BJ (cell line): ENCODE measurements at regions not wholly inside any gene's neighbourhood (a gene's known extent, or its start where the extent isn't known, plus 50 kb on each side); places are given as distances from the start of the nearest gene placed in this dataset.
A peak's percentile ranks its signal among the peaks of the same experiment; 100 is the strongest.

ENCODE experiments used
- CTCF ChIA-PET: fragments of 350-600 bp; formaldehyde crosslinking; extraction: SDS; loops from one replicate; lab custom pipeline; 2021; ENCODE audit warnings: antibody characterized with exemption, inconsistent platforms; lab: Yijun Ruan, JAX
- POLR2A ChIA-PET: fragments of 300-600 bp; sonication (Branson Sonifier 250); formaldehyde crosslinking; extraction: SDS; loops from one replicate; lab custom pipeline; 2021; ENCODE audit warnings: antibody characterized with exemption; lab: Charles Lee
- DNase-seq: peaks from one replicate; pipeline ENCODE4 v3.0.0-alpha.2; 2011; ENCODE audit warnings: low read depth
- H3K27me3 ChIP-seq: 2 replicates; pipeline ENCODE4 v1.6.0; 2011; ENCODE audit warnings: low read length; ENCODE audit not compliant: control insufficient read depth, insufficient read depth
- H3K36me3 ChIP-seq: 2 replicates; pipeline ENCODE4 v1.5.1; 2011; ENCODE audit warnings: low read length; ENCODE audit not compliant: control insufficient read depth, insufficient read depth
- H3K4me3 ChIP-seq: 2 replicates; pipeline ENCODE4 v1.5.1; 2011; ENCODE audit warnings: low read depth, mild to moderate bottlenecking, control low read depth, low read length
- TF ChIP-seq, protein P1 (sequence below): IDR thresholded peaks from 2 replicates; pipeline ENCODE4 v1.5.1; 2011; ENCODE audit warnings: low read depth, mild to moderate bottlenecking, control low read depth, inconsistent platforms, low read length, moderate library complexity; ENCODE audit not compliant: insufficient read depth

DNA sequence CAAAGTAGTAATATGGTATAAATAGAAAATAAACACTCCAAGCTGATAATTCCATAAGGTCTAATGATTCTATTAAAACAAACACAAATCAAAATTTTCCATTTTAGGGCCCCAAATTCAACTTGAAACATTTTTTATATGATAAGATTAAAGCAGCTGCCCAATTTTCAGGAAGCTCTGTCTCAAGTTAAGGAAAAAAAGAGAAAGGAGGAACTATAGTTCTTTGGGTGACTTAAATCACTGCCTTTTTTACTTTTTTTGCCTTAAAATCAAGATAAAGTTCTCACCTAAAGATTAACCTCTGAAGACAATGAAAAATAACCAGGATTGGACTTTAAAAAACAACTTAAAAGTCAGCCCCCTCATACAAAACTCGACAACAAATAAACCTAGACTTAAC, 76.0 kb upstream of the IFNE start:
- DNase-seq, result no peak
- POLR2A ChIA-PET, result no interaction called here
- CTCF ChIA-PET, result interaction anchor here (0.7 to 1.4 kb wide), 3 partner anchors 22 to 85 kb away, joined by 3 to 4 read pairs (median 3); no protein-coding TSS in a partner anchor
- Histone ChIP-seq H3K27me3 (no peaks in the 10 kb centered on the region), H3K4me3 (peak overlapping the region; percentile 89), H3K36me3 (no peaks in the 10 kb centered on the region)
- TF ChIP-seq, protein P1, sequence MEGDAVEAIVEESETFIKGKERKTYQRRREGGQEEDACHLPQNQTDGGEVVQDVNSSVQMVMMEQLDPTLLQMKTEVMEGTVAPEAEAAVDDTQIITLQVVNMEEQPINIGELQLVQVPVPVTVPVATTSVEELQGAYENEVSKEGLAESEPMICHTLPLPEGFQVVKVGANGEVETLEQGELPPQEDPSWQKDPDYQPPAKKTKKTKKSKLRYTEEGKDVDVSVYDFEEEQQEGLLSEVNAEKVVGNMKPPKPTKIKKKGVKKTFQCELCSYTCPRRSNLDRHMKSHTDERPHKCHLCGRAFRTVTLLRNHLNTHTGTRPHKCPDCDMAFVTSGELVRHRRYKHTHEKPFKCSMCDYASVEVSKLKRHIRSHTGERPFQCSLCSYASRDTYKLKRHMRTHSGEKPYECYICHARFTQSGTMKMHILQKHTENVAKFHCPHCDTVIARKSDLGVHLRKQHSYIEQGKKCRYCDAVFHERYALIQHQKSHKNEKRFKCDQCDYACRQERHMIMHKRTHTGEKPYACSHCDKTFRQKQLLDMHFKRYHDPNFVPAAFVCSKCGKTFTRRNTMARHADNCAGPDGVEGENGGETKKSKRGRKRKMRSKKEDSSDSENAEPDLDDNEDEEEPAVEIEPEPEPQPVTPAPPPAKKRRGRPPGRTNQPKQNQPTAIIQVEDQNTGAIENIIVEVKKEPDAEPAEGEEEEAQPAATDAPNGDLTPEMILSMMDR, result no peak

DNA sequence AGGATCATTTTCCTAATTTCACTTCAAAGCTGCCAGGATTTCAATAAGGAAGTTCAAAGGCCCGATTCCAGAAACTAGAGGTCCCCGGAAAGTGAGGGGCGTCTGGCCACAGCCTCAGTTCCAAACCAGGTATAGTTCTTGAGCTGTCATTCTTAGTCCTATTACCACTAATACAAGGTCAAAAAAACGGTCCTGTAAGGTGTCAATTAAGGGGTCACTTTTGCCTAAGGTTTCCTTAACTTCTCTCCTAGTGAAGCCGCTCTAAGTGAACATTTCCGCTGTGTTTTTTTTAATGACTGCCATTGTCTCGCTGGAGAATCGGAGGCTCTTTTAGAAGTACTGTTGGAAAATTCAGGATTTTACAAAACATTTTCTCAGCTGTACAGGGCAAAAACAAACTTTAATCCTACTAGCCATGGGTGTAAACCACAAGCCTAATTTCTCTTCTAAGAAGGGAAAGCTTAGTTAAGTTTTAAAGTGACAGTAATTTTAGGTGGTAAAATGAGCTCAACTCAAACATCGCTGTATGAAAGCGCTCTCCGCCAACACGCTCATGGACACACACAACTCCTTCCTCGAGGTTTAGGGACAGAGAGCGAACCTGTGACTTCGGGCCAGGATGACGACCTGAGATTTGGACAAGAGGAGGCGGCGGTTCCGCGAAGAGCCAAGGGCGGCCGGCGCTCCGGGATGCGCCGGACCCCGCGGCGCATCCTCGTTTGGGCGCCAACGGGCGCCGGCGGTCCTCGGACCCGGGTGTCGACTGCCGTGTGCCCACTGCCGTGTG, 76.7 kb upstream of the IFNE start:
- TF ChIP-seq, protein P1, result no peak
- no peak for DNase-seq
- no peaks in the 10 kb centered on the region for H3K36me3 ChIP-seq
- ChIA-PET POLR2A (interaction anchor here (0.5 kb wide), 1 partner anchor 125 kb away, joined by 5 read pairs; no protein-coding TSS in a partner anchor), CTCF (interaction anchor here (0.7 to 1.6 kb wide), 8 partner anchors 14 to 230 kb away, joined by 3 to 11 read pairs (median 4); no protein-coding TSS in a partner anchor)
- H3K27me3 ChIP-seq, result no peaks in the 10 kb centered on the region
- H3K4me3 ChIP-seq, result peak overlapping the region; percentile 89

DNA sequence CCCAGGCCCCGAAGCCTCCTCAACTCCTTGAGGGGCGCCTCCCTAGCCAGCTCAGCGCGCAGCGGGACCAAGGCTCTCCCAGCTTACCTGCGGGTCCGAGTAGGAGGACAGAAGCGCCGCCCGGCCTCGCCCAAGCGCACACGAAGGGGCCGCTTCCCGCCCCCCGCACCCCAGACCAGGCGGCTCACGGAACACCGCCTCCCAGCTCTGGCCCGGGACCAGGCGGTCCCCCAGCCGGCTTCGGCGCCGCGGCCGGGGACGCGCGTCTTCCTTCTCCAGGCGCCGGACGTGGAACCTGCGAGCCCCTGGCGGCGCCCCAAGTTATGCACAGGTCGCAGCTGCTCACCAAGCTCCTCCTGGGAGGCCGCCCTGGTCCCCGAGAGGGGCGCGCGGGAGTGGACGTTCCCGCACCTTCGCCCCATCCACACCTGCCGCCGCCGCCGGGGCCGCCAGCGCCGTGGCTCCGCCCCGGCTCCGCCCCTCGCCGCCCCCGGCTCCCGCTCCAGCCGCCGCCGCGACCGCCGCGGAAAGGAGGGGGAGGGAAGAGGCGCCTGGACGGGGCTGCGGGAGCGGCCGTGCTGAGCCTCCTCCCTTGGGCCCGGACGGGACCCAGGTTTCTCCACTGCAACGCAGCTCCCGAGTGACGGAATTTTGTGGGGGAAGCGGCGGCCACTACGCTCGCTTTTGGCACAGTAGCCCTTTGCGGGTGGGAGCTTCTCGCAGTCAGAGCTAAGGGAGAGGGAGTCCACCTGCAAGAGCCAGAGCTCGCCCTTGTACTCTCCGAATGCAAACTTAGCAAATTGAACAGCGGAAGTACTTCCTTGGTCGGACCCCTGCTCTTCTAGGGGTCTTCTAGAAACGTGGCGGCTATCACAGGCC, 77.5 kb upstream of the IFNE start:
- POLR2A ChIA-PET, result interaction anchor here (0.6 to 0.8 kb wide), 2 partner anchors 178 to 218 kb away, joined by 6 to 11 read pairs; no protein-coding TSS in a partner anchor
- DNase-seq, result no peak
- Histone ChIP-seq H3K27me3 (no peaks in the 10 kb centered on the region), H3K36me3 (no peaks in the 10 kb centered on the region), H3K4me3 (peak overlapping the region; percentile 89)
- CTCF ChIA-PET, result interaction anchor here (0.8 to 1.6 kb wide), 8 partner anchors 13 to 229 kb away, joined by 3 to 11 read pairs (median 4); no protein-coding TSS in a partner anchor
- TF ChIP-seq, protein P1, result no peak

DNA sequence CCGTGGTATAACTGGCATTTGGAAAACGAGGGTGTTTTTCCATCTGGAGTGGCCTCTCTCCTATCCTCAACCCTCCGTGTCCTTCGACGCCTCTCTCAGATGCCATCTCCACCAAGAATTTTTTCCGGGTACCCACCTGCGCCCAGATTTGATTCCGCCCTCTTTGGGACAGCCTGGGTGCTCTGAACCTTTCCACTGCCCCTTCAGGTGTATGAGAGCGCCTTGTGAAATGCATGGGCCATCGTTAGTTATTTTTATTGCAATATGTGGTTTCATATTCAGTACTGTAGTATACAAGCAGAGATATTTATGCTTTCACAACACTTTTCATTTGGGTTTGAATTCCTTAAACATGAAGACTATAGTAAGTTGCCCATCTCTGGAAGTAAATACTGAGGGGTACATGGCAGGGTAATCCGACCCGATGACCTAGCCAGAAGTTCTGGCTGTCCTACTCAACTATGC, 78.2 kb upstream of the IFNE start:
- TF ChIP-seq, protein P1, result no peak
- no peaks in the 10 kb centered on the region for H3K27me3 ChIP-seq
- POLR2A ChIA-PET, result no interaction called here
- no peak for DNase-seq
- no peaks in the 10 kb centered on the region for H3K36me3 ChIP-seq
- CTCF ChIA-PET, result interaction anchor here (0.8 to 3.3 kb wide), 3 partner anchors 12 to 228 kb away, joined by 4 to 14 read pairs (median 7); no protein-coding TSS in a partner anchor
- H3K4me3 ChIP-seq, result peak overlapping the region; percentile 89

DNA sequence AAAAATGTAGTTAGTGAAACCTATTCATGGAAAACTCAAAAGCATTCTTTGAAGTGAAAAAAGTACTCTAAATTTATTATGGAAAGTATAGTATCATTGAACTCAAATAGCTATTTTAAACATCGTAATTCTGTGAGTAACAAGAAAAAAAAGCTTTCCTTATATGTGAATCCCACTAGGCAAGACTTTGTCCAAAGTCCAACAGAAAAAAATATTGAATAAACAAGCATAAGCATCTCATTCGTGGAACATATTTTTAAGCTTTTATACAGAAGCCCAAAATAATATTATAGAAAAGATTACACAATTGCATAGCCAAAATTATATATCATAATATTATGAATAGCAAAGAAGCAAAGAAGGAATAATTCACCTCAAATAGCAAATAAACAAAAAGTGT, 79.4 kb upstream of the IFNE start:
- ChIA-PET POLR2A (no interaction called here), CTCF (interaction anchor here (0.7 to 3.3 kb wide), 4 partner anchors 11 to 227 kb away, joined by 3 to 14 read pairs (median 4); no protein-coding TSS in a partner anchor)
- DNase-seq, result no peak
- Histone ChIP-seq H3K4me3 (no peak overlapping the region), H3K36me3 (no peaks in the 10 kb centered on the region), H3K27me3 (no peaks in the 10 kb centered on the region)
- TF ChIP-seq, protein P1, result no peak
